ENCODE measurements at regions not wholly inside any gene's neighbourhood (a gene's known extent, or its start where the extent isn't known, plus 50 kb on each side); places are given as distances from the start of the nearest gene placed in this dataset.

- ATAC-seq (no peak), DNase-seq (no peak)
- no peak overlapping the region for H3K27ac ChIP-seq
- H3K9me3 ChIP-seq: no peaks in the 10 kb centered on the region
- no peaks in the 10 kb centered on the region for H3K4me1 ChIP-seq
- H3K36me3 ChIP-seq: no peaks in the 10 kb centered on the region
- intact Hi-C loops (cut with DNase I): no loop called here
- TF ChIP-seq, protein P1, sequence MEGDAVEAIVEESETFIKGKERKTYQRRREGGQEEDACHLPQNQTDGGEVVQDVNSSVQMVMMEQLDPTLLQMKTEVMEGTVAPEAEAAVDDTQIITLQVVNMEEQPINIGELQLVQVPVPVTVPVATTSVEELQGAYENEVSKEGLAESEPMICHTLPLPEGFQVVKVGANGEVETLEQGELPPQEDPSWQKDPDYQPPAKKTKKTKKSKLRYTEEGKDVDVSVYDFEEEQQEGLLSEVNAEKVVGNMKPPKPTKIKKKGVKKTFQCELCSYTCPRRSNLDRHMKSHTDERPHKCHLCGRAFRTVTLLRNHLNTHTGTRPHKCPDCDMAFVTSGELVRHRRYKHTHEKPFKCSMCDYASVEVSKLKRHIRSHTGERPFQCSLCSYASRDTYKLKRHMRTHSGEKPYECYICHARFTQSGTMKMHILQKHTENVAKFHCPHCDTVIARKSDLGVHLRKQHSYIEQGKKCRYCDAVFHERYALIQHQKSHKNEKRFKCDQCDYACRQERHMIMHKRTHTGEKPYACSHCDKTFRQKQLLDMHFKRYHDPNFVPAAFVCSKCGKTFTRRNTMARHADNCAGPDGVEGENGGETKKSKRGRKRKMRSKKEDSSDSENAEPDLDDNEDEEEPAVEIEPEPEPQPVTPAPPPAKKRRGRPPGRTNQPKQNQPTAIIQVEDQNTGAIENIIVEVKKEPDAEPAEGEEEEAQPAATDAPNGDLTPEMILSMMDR (IDR thresholded peaks at IDR 0.05): no peak
- H3K4me3 ChIP-seq: no peak overlapping the region
- H3K27me3 ChIP-seq: no peaks in the 10 kb centered on the region
These were observed 191.6 kb upstream of the GALNTL6 start for GRCh38 chr4:171621646-171622045.

DNA sequence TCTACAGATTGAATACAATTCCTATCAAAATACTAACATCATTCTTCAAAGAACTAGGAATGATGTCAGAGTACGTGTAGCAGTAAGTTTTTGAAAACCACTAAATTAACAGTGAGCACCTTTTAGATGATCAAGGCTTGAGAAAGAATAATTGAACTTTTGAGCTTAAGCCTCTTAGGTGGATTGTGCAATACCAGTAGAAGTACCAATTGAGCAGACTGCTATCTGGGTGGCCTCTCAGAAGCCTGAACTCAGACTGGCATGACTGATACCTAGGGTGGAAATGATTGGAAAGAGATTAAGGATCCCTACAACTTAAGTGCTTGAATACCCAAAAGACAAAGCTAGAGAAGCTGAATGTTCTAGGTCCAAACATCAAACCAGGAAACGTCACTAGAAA, 200.3 kb upstream of the GALNTL6 start:
- ATAC-seq: peak; percentile 33
- intact Hi-C loops (cut with DNase I): no loop called here
- H3K27me3 ChIP-seq: no peaks in the 10 kb centered on the region
- no peak for DNase-seq
- H3K4me1 ChIP-seq: no peaks in the 10 kb centered on the region
- no peaks in the 10 kb centered on the region for H3K9me3 ChIP-seq
- H3K4me3 ChIP-seq: no peak overlapping the region
- H3K27ac ChIP-seq: no peak overlapping the region
- TF ChIP-seq, protein P1 (IDR thresholded peaks at IDR 0.05): no peak
- no peaks in the 10 kb centered on the region for H3K36me3 ChIP-seq

GRCh38 chr4:171602638-171603355, 210.4 kb upstream of the GALNTL6 start:
- intact Hi-C loops (cut with DNase I): no loop called here
- H3K36me3 ChIP-seq: no peaks in the 10 kb centered on the region
- H3K27ac ChIP-seq: no peak overlapping the region
- ATAC-seq (no peak), DNase-seq (no peak)
- TF ChIP-seq, protein P1 (IDR thresholded peaks at IDR 0.05): no peak
- no peaks in the 10 kb centered on the region for H3K9me3 ChIP-seq
- H3K4me1 ChIP-seq: no peaks in the 10 kb centered on the region
- no peaks in the 10 kb centered on the region for H3K27me3 ChIP-seq
- H3K4me3 ChIP-seq: no peak overlapping the region

DNA sequence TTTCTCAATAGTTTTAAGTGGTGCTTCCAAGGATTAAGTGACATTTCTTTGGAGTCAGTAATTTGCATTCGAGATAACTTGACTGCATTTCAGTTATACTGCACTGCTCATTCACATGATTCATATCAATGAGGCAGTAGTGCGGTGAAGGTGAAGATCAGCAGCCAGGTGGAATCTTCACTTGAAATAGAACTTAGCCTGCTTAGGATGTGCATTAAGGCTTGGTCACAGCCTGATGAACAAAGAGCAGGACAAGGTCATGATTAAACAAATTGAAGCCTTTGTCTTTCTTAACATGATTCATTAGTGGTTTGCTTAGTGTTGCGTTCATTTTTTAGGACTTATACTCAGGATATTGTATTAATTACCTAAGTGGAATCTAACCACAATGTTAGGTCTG, 212.1 kb upstream of the GALNTL6 start:
- Histone ChIP-seq H3K27ac (no peak overlapping the region), H3K4me1 (no peaks in the 10 kb centered on the region), H3K27me3 (no peaks in the 10 kb centered on the region), H3K9me3 (no peaks in the 10 kb centered on the region), H3K36me3 (no peaks in the 10 kb centered on the region), H3K4me3 (no peak overlapping the region)
- TF ChIP-seq, protein P1 (IDR thresholded peaks at IDR 0.05): no peak
- ATAC-seq (no peak), DNase-seq (no peak)
- intact Hi-C loops (cut with DNase I): no loop called here

DNA sequence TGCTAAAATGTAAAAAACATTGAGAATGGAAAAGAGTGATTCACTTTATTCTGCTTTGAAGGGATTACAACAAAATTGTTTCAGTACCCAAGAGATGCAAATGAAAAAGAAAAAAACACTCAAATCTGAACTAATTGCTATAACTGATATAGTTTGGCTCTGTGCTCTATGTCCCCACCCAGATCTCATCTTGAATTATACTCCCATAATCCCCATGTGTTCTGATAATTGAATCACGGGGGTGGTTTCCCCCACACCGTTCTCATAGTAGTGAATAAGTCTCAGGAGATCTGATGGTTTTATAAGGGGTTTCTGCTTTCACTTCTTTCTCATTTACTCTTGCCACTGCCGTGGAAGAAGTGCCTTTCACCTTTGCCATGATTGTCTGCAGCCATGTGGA, 213.6 kb upstream of the GALNTL6 start:
- ATAC-seq: no peak
- intact Hi-C loops (cut with DNase I): no loop called here
- Histone ChIP-seq H3K27me3 (no peaks in the 10 kb centered on the region), H3K27ac (no peak overlapping the region), H3K36me3 (no peaks in the 10 kb centered on the region), H3K4me1 (no peaks in the 10 kb centered on the region), H3K4me3 (no peak overlapping the region), H3K9me3 (no peaks in the 10 kb centered on the region)
- TF ChIP-seq, protein P1 (IDR thresholded peaks at IDR 0.05): no peak
- DNase-seq: no peak

DNA sequence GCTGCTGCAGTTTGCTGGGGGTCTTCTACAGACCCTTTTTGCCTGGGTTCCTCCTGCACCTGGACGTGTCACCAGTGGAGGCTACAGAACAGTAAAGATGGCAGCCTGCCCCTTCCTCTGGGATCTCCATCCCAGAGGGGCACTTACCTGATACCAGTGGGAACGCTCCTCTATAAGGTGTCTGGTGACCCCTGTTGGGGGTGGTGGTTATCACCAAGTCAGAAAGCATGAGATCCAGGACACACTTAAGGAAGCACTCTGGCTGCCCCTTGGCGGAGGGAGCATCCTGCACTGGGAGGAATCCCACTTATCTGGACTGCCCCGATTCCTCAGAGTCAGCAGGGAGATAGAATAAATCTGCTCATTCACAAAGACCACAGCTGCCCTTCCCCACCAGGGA, 218.9 kb upstream of the GALNTL6 start:
- Histone ChIP-seq H3K27me3 (no peaks in the 10 kb centered on the region), H3K4me3 (no peak overlapping the region), H3K27ac (no peak overlapping the region), H3K4me1 (no peaks in the 10 kb centered on the region), H3K9me3 (no peaks in the 10 kb centered on the region), H3K36me3 (no peaks in the 10 kb centered on the region)
- intact Hi-C loops (cut with DNase I): no loop called here
- TF ChIP-seq, protein P1 (IDR thresholded peaks at IDR 0.05): no peak
- ATAC-seq: no peak
- DNase-seq: no peak
